Tibial nerve (tissue), 4 donors: ENCODE measurements at regions not wholly inside any gene's neighbourhood (a gene's known extent, or its start where the extent isn't known, plus 50 kb on each side); places are given as distances from the start of the nearest gene placed in this dataset.

Experiments
- CTCF ChIP-seq, 5 experiments: fragments of 200-600 bp in 3 of 5; fragments of 450-650 bp in 2 of 5; sonication (generic) in 3 of 5; IDR thresholded peaks; one replicate each; pipeline ENCODE4 v1.5.1; 2016 to 2019; ENCODE audit warnings: antibody characterized with exemption in 5 of 5, mild to moderate bottlenecking in 3 of 5, moderate library complexity in 2 of 5
- EP300 ChIP-seq, 2 donors: sonication (generic); formaldehyde crosslinking; IDR thresholded peaks; one replicate each; pipeline ENCODE4 v1.6.1; 2017; ENCODE audit warnings: antibody characterized with exemption in 2 of 2, mild to moderate bottlenecking in 1 of 2
- POLR2A ChIP-seq, 2 donors: fragments of 450-650 bp; IDR thresholded peaks; one replicate each; pipeline ENCODE4 v1.6.1; 2017; ENCODE audit warnings: antibody characterized with exemption in 2 of 2, mild to moderate bottlenecking in 2 of 2, moderate library complexity in 2 of 2

DNA sequence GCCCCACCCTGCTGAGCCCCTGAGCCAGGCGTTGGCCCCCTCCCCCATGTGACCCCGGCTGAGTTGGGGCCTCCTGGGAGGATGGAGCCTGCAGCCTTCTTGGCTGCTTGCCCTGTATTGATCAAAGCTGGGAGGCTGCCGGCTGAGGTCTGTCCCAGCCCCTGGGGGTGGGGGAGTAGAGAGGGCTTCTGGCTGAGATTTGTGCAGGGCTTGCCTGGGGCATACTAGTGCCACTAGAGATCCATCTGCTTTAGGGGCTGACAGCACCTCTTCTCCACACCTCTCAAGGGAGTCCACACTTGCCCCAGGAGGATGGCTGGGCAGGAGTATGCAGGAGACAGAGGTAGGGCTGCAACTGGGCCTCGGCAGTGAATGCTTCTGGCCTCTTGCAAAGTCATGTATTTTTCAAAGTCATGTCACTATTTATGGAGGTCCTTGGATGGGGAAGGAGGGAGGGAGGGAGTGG, 53.6 kb upstream of the SSBP3 start:
- TF ChIP-seq CTCF (IDR thresholded peaks at IDR 0.05) = no peak
- no peak for TF ChIP-seq EP300 (IDR thresholded peaks at IDR 0.05)
- no peak for TF ChIP-seq POLR2A (IDR thresholded peaks at IDR 0.05)
